ENCODE measurements at regions not wholly inside any gene's neighbourhood (a gene's known extent, or its start where the extent isn't known, plus 50 kb on each side); places are given as distances from the start of the nearest gene placed in this dataset.

GRCh38 chr21:22476214-22476613 is 1478.0 kb downstream of the NCAM2 start:
- no peak for TF ChIP-seq CTCF (conservative IDR thresholded peaks at IDR 0.05; ENCODE audit: low read length)
- DNase-seq (ENCODE audit: low read depth): no peak
- no peak overlapping the region for H3K4me3 ChIP-seq (ENCODE audit: low read length)

GRCh38 chr21:22476726-22477646 is 1478.8 kb downstream of the NCAM2 start:
- no peak overlapping the region for H3K4me3 ChIP-seq (ENCODE audit: low read length)

GRCh38 chr21:22490049-22490448 is 1491.8 kb downstream of the NCAM2 start:
- no peak overlapping the region for H3K4me3 ChIP-seq (ENCODE audit: low read length)
- DNase-seq (ENCODE audit: low read depth): no peak

More at GRCh38 chr21:22476726-22477646, 1478.8 kb downstream of the NCAM2 start:
- TF ChIP-seq CTCF (conservative IDR thresholded peaks at IDR 0.05; ENCODE audit: low read length): no peak
- DNase-seq (ENCODE audit: low read depth): no peak

GRCh38 chr21:22516230-22516629 is 1518.0 kb downstream of the NCAM2 start:
- TF ChIP-seq CTCF (conservative IDR thresholded peaks at IDR 0.05; ENCODE audit: low read length): no peak
- DNase-seq (ENCODE audit: low read depth): no peak

More at GRCh38 chr21:22490049-22490448, 1491.8 kb downstream of the NCAM2 start:
- TF ChIP-seq CTCF (conservative IDR thresholded peaks at IDR 0.05; ENCODE audit: low read length): no peak

GRCh38 chr21:22535630-22536029 is 1537.4 kb downstream of the NCAM2 start:
- no peak for DNase-seq (ENCODE audit: low read depth)
- TF ChIP-seq CTCF (conservative IDR thresholded peaks at IDR 0.05; ENCODE audit: low read length): no peak
- H3K4me3 ChIP-seq (ENCODE audit: low read length): no peak overlapping the region

More at GRCh38 chr21:22516230-22516629, 1518.0 kb downstream of the NCAM2 start:
- H3K4me3 ChIP-seq (ENCODE audit: low read length): no peak overlapping the region

- TF ChIP-seq CTCF (conservative IDR thresholded peaks at IDR 0.05; ENCODE audit: low read length): no peak
- H3K4me3 ChIP-seq (ENCODE audit: low read length): no peak overlapping the region
- no peak for DNase-seq (ENCODE audit: low read depth)
These were observed 1538.3 kb downstream of the NCAM2 start for GRCh38 chr21:22536509-22536908.

- no peak for TF ChIP-seq CTCF (conservative IDR thresholded peaks at IDR 0.05; ENCODE audit: low read length)
- H3K4me3 ChIP-seq (ENCODE audit: low read length): no peak overlapping the region
- DNase-seq (ENCODE audit: low read depth): no peak
These were observed 1546.5 kb downstream of the NCAM2 start for GRCh38 chr21:22544747-22545146.

All from AG10803 (cell line).